CD4-positive, alpha-beta T cell (primary cell): ENCODE measurements at regions not wholly inside any gene's neighbourhood (a gene's known extent, or its start where the extent isn't known, plus 50 kb on each side); places are given as distances from the start of the nearest gene placed in this dataset.

Experiments
- ATAC-seq: fragments of 200-7000 bp; cut with Tn5 transposase; one replicate; pipeline ENCODE4 v1.10.0; 2022; ENCODE audit warnings: mild to moderate bottlenecking; ENCODE audit not compliant: poor library complexity
- CTCF ChIA-PET: fragments of 350-600 bp; sonication (Branson Sonifier 250); formaldehyde crosslinking; loops from one replicate; lab custom pipeline; 2021; ENCODE audit warnings: antibody characterized with exemption, inconsistent platforms; lab: Charles Lee
- POLR2A ChIA-PET: fragments of 350-600 bp; sonication (Branson Sonifier 250); formaldehyde crosslinking; loops from one replicate; lab custom pipeline; 2021; ENCODE audit warnings: antibody characterized with exemption, inconsistent platforms; lab: Charles Lee
- DNase-seq, 14 experiments: peaks; one replicate each; pipeline ENCODE4 v3.0.0-alpha.2; 2013 to 2020; ENCODE audit warnings: mixed read lengths in 2 of 14
- H3K27ac ChIP-seq, 2 donors: one replicate each; pipeline versions ENCODE4 v1.5.1 to v1.7.0; 2013; ENCODE audit warnings: low read length in 2 of 2, low read depth in 1 of 2, mild to moderate bottlenecking in 1 of 2
- H3K27me3 ChIP-seq, 2 experiments: 1 replicate in 1 of 2; 2 replicates in 1 of 2; pipeline versions ENCODE4 v1.6.1 to v1.7.0; 2013; ENCODE audit warnings: low read length in 2 of 2, control low read depth in 1 of 2, mild to moderate bottlenecking in 1 of 2, moderate library complexity in 1 of 2; ENCODE audit not compliant: insufficient read depth in 2 of 2, control insufficient read depth in 1 of 2
- H3K36me3 ChIP-seq: one replicate; pipeline ENCODE4 v1.6.1; 2013; ENCODE audit warnings: low read length, control low read depth; ENCODE audit not compliant: insufficient read depth
- H3K4me1 ChIP-seq: one replicate; pipeline ENCODE4 v1.6.1; 2013; ENCODE audit warnings: low read length, control low read depth; ENCODE audit not compliant: insufficient read depth
- H3K4me3 ChIP-seq: one replicate; pipeline ENCODE4 v1.5.1; 2013; ENCODE audit warnings: mild to moderate bottlenecking, low read length, moderate library complexity
- H3K9me3 ChIP-seq, 2 experiments: 1 replicate in 1 of 2; 2 replicates in 1 of 2; pipeline versions ENCODE4 v1.6.1 to v1.7.0; 2013; ENCODE audit warnings: low read length in 2 of 2, mild to moderate bottlenecking in 2 of 2, control low read depth in 1 of 2, moderate library complexity in 1 of 2; ENCODE audit not compliant: control insufficient read depth in 1 of 2, insufficient read depth in 1 of 2
- H3K27ac Mint-ChIP-seq: one replicate; pipeline ENCODE4 v1.8.0; 2020; ENCODE audit warnings: mixed read lengths
- H3K27me3 Mint-ChIP-seq: one replicate; pipeline ENCODE4 v1.8.0; 2021; ENCODE audit warnings: mixed read lengths
- H3K36me3 Mint-ChIP-seq: one replicate; pipeline ENCODE4 v1.8.0; 2021; ENCODE audit warnings: low read depth, mixed read lengths
- H3K4me1 Mint-ChIP-seq: one replicate; pipeline ENCODE4 v1.8.0; 2021; ENCODE audit warnings: low read depth, mixed read lengths
- H3K4me3 Mint-ChIP-seq: one replicate; pipeline ENCODE4 v1.8.0; 2020; ENCODE audit warnings: mild to moderate bottlenecking, mixed read lengths
- H3K9me3 Mint-ChIP-seq: one replicate; pipeline ENCODE4 v1.8.0; 2020; ENCODE audit warnings: mixed read lengths
- CTCF ChIP-seq: fragments of 200-600 bp; IDR thresholded peaks from one replicate; pipeline ENCODE4 v1.8.0; 2022; ENCODE audit warnings: antibody characterized with exemption, mild to moderate bottlenecking
- intact Hi-C, 2 experiments: fragments of 100-400 bp; cut with DNase I in 1 of 2; cut with micrococcal nuclease in 1 of 2; formaldehyde crosslinking; loops; one replicate each; pipeline versions ENCODE4 v1.15.1 to v1.9.0; 2023 to 2025; cut with DNase I, micrococcal nuclease

DNA sequence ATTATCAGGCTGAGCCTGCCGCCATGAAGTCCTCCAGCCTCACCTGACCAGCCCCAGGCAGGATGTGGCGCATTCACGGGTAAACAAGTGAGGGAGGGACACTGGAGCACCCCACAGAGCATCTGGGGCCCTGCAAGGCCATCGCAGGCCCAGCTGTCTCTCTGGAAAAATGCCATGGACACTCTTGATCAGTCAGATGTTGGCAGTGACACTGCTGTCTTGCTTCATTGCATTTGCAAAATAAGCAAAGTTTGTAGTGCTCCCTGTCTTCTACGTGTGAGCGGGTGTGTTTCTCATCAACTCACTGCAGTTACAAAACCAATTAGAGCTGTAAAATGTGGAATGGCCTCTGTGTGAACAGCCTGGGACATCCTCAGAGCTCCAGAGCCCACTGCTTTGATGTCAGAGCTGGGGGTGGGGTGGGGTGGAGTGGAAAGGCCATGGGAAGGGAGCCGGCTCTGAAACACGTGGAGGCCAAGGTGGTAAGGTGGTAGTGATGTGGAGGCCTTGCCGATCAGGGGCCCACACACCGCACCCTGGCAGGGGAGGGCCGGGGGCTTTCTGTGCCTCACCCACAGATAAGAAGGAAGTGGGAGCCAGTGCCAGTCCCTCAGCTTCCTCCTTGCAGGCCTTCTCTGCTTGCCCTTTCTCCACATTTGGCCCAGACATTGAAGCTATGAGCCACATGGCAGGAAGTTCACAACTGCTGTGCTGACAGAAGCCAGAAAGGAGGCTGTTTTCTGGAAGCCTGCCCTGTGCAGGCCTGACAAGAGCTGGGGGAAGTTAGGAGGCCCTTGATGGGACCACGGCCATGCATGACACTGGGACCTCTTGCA is 254.9 kb downstream of the RHOU start:
- H3K4me1 Mint-ChIP-seq: peaks cover 6% of the 10 kb centered on the region
- H3K9me3 ChIP-seq: no peaks in the 10 kb centered on the region
- H3K27ac ChIP-seq: no peak overlapping the region
- ChIA-PET POLR2A (no interaction called here), CTCF (no interaction called here)
- H3K4me3 ChIP-seq: no peak overlapping the region
- H3K27me3 ChIP-seq: no peaks in the 10 kb centered on the region
- H3K4me1 ChIP-seq: peaks cover 7% of the 10 kb centered on the region
- H3K27me3 Mint-ChIP-seq: no peaks in the 10 kb centered on the region
- TF ChIP-seq CTCF: no peak
- H3K9me3 Mint-ChIP-seq: no peaks in the 10 kb centered on the region
- ATAC-seq (no peak), DNase-seq (peak in 3 of 14 experiments; percentile 8 to 55 (median 47))
- H3K27ac Mint-ChIP-seq: no peak overlapping the region
- intact Hi-C loops: no loop called here
- no peaks in the 10 kb centered on the region for H3K36me3 Mint-ChIP-seq
- H3K36me3 ChIP-seq: no peaks in the 10 kb centered on the region
- no peak overlapping the region for H3K4me3 Mint-ChIP-seq

DNA sequence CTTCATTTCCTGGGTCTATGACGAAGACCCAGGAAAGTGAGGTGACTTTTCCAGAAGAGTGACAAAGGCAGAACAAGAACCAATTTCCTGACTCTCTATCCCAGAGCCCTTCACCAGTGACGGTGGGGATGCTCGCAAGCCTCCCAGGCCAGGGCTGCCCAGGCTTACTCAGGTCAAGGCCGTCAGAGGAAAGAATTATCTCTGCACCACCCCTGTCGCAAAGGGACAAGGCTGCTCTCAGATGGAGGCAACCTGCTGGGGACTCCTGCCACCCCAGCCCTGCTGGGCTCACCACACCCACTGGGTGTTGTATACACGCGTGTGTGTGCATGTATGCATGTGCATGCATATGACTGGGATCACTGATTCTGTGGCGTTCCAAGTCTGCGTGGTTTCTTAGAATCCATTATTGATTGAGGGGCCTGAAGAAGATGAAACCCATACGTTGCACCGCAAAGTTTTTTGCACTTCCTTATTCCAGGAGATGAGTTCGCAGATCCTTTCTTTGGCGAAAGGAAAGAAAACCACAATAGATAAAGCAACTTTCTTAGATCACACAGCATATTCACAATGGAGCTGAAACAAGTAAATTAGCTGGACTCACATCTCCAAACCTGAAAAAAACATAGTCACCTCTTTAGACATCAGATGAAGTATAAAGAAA is 255.8 kb downstream of the RHOU start:
- Mint-ChIP-seq H3K36me3 (no peaks in the 10 kb centered on the region), H3K4me1 (peaks cover 6% of the 10 kb centered on the region), H3K27me3 (no peaks in the 10 kb centered on the region), H3K4me3 (no peak overlapping the region), H3K27ac (no peak overlapping the region), H3K9me3 (no peaks in the 10 kb centered on the region)
- DNase-seq (no peak), ATAC-seq (no peak)
- Histone ChIP-seq H3K36me3 (no peaks in the 10 kb centered on the region), H3K27ac (no peak overlapping the region), H3K4me3 (no peak overlapping the region), H3K9me3 (no peaks in the 10 kb centered on the region), H3K4me1 (peaks cover 7% of the 10 kb centered on the region), H3K27me3 (no peaks in the 10 kb centered on the region)
- intact Hi-C loops: no loop called here
- TF ChIP-seq CTCF: no peak
- ChIA-PET POLR2A (no interaction called here), CTCF (no interaction called here)

DNA sequence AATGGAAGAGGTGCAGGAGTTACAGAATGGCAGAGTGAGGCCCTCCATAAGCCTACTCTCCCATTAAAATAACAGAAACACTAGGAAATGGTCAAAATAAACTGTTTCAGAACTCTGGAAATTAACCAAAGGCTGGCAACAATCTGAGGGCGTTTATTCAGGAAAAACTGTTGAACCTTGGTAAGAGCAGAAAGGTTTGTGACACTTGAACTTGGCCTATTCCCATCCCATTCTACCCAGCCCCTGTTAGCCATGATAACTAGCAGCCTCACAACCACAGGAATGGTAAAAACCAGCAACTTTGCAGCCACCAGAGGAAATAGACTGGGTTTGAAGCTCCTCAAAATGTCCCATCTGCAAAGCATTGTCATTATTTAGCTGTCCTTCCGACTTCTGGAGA is 256.8 kb downstream of the RHOU start:
- intact Hi-C loops: no loop called here
- Histone ChIP-seq H3K36me3 (no peaks in the 10 kb centered on the region), H3K27ac (no peak overlapping the region), H3K4me1 (peaks cover 7% of the 10 kb centered on the region), H3K4me3 (no peak overlapping the region), H3K27me3 (no peaks in the 10 kb centered on the region), H3K9me3 (no peaks in the 10 kb centered on the region)
- Mint-ChIP-seq H3K4me3 (no peak overlapping the region), H3K4me1 (peaks cover 6% of the 10 kb centered on the region), H3K27me3 (no peaks in the 10 kb centered on the region), H3K36me3 (no peaks in the 10 kb centered on the region), H3K9me3 (no peaks in the 10 kb centered on the region), H3K27ac (no peak overlapping the region)
- TF ChIP-seq CTCF: no peak
- ChIA-PET CTCF (no interaction called here), POLR2A (no interaction called here)
- DNase-seq: no peak
- ATAC-seq: no peak
